ENCODE measurements at regions not wholly inside any gene's neighbourhood (a gene's known extent, or its start where the extent isn't known, plus 50 kb on each side); places are given as distances from the start of the nearest gene placed in this dataset.
A peak's percentile ranks its signal among the peaks of the same experiment; 100 is the strongest.

- Mint-ChIP-seq H3K27me3 (ENCODE audit: low read depth) (no peaks in the 10 kb centered on the region), H3K4me3 (no peak overlapping the region), H3K36me3 (ENCODE audit: low read depth) (no peaks in the 10 kb centered on the region), H3K4me1 (peaks cover 24% of the 10 kb centered on the region), H3K27ac (peak overlapping the region; percentile 81 to 96 (median 82)), H3K9me3 (no peaks in the 10 kb centered on the region)
- TF ChIP-seq, protein P1, sequence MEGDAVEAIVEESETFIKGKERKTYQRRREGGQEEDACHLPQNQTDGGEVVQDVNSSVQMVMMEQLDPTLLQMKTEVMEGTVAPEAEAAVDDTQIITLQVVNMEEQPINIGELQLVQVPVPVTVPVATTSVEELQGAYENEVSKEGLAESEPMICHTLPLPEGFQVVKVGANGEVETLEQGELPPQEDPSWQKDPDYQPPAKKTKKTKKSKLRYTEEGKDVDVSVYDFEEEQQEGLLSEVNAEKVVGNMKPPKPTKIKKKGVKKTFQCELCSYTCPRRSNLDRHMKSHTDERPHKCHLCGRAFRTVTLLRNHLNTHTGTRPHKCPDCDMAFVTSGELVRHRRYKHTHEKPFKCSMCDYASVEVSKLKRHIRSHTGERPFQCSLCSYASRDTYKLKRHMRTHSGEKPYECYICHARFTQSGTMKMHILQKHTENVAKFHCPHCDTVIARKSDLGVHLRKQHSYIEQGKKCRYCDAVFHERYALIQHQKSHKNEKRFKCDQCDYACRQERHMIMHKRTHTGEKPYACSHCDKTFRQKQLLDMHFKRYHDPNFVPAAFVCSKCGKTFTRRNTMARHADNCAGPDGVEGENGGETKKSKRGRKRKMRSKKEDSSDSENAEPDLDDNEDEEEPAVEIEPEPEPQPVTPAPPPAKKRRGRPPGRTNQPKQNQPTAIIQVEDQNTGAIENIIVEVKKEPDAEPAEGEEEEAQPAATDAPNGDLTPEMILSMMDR (IDR thresholded peaks at IDR 0.05; ENCODE audit: unreplicated experiment in 3 of 3) = no peak
Measured at GRCh38 chr4:147174591-147174990, 228.9 kb upstream of the TTC29 start.

- no peaks in the 10 kb centered on the region for H3K27me3 Mint-ChIP-seq (ENCODE audit: low read depth)
- TF ChIP-seq, protein P1 (IDR thresholded peaks at IDR 0.05; ENCODE audit: unreplicated experiment in 3 of 3) = no peak
- no peak overlapping the region for H3K4me3 Mint-ChIP-seq
- no peaks in the 10 kb centered on the region for H3K9me3 Mint-ChIP-seq
- peak overlapping the region; percentile 81 to 96 (median 82) for H3K27ac Mint-ChIP-seq
- H3K36me3 Mint-ChIP-seq (ENCODE audit: low read depth) = no peaks in the 10 kb centered on the region
- H3K4me1 Mint-ChIP-seq = peaks cover 24% of the 10 kb centered on the region
Measured at GRCh38 chr4:147175460-147176025, 229.9 kb upstream of the TTC29 start.

- Mint-ChIP-seq H3K36me3 (ENCODE audit: low read depth) (peaks cover 15% of the 10 kb centered on the region), H3K4me1 (no peaks in the 10 kb centered on the region), H3K27me3 (ENCODE audit: low read depth) (no peaks in the 10 kb centered on the region), H3K4me3 (no peak overlapping the region), H3K27ac (peak overlapping the region in 1 of 3 experiments; percentile 16), H3K9me3 (peaks cover 19% of the 10 kb centered on the region)
- TF ChIP-seq, protein P1 (IDR thresholded peaks at IDR 0.05; ENCODE audit: unreplicated experiment in 3 of 3) = no peak
Measured at GRCh38 chr4:147182041-147182440, 236.4 kb upstream of the TTC29 start.

GRCh38 chr4:147192679-147193078, 247.0 kb upstream of the TTC29 start:
- peaks cover 25% of the 10 kb centered on the region for H3K4me1 Mint-ChIP-seq
- peaks cover 4% of the 10 kb centered on the region for H3K36me3 Mint-ChIP-seq (ENCODE audit: low read depth)
- H3K27ac Mint-ChIP-seq = no peak overlapping the region
- TF ChIP-seq, protein P1 (IDR thresholded peaks at IDR 0.05; ENCODE audit: unreplicated experiment in 3 of 3) = no peak
- H3K4me3 Mint-ChIP-seq = no peak overlapping the region
- H3K27me3 Mint-ChIP-seq (ENCODE audit: low read depth) = no peaks in the 10 kb centered on the region
- peaks cover 17% of the 10 kb centered on the region for H3K9me3 Mint-ChIP-seq

GRCh38 chr4:147194114-147194513, 248.4 kb upstream of the TTC29 start:
- Mint-ChIP-seq H3K36me3 (ENCODE audit: low read depth) (peaks cover 4% of the 10 kb centered on the region), H3K9me3 (peaks cover 6% of the 10 kb centered on the region), H3K27me3 (ENCODE audit: low read depth) (no peaks in the 10 kb centered on the region), H3K27ac (peak overlapping the region; percentile 87 to 96 (median 94)), H3K4me3 (peak overlapping the region in 2 of 3 experiments; percentile 11 to 68), H3K4me1 (peaks cover 26% of the 10 kb centered on the region)
- TF ChIP-seq, protein P1 (IDR thresholded peaks at IDR 0.05; ENCODE audit: unreplicated experiment in 3 of 3) = no peak

DNA sequence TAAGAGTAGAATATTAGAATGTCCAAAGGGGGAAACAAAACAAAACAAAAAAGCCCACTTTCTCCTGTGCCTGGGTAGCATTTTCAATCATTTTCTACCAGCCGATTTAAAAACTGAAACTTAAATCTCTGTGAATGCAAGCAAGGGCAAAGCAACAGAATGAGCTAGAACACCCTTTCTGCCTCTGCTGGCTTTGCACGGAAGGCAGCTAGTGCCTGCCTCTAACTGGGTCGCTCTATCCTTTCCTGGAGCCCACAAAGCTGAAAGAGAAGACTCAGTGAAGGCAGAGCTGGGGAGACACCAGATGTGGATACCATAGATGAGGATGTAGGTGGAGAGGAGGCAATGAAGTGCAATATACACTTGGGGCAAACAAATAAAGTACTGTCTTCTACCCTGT, 248.9 kb upstream of the TTC29 start:
- Mint-ChIP-seq H3K36me3 (ENCODE audit: low read depth) (peaks cover 4% of the 10 kb centered on the region), H3K27ac (peak overlapping the region; percentile 87 to 96 (median 94)), H3K9me3 (peaks cover 5% of the 10 kb centered on the region)

More for the DNA sequence above, 248.9 kb upstream of the TTC29 start:
- H3K4me1 Mint-ChIP-seq = peaks cover 26% of the 10 kb centered on the region
- no peaks in the 10 kb centered on the region for H3K27me3 Mint-ChIP-seq (ENCODE audit: low read depth)
- H3K4me3 Mint-ChIP-seq = peak overlapping the region in 2 of 3 experiments; percentile 11 to 68
- TF ChIP-seq, protein P1 (IDR thresholded peaks at IDR 0.05; ENCODE audit: unreplicated experiment in 3 of 3) = no peak

Measured in nephron (organoid).